Stimulated activated naive CD8-positive, alpha-beta T cell treated with anti-CD3 and anti-CD28 coated beads, Interleukin-15, amount 100 ng/mL, for 72 hours (primary cell): ENCODE measurements at regions not wholly inside any gene's neighbourhood (a gene's known extent, or its start where the extent isn't known, plus 50 kb on each side); places are given as distances from the start of the nearest gene placed in this dataset.

Source experiments
- ATAC-seq: fragments of 150-1000 bp; cut with Tn5 transposase; 2 replicates; pipeline ENCODE4 v1.10.0; 2021; ENCODE audit warnings: mild to moderate bottlenecking, moderate library complexity
- DNase-seq, 2 donors: peaks; one replicate each; pipeline ENCODE4 v3.0.0; 2021 to 2022
- H3K27ac Mint-ChIP-seq, 2 donors: one replicate each; pipeline ENCODE4 v1.8.0; 2022; ENCODE audit warnings: mild to moderate bottlenecking in 2 of 2, mixed read lengths in 2 of 2, moderate library complexity in 2 of 2
- H3K27me3 Mint-ChIP-seq: one replicate; pipeline ENCODE4 v1.8.0; 2022; ENCODE audit warnings: mixed read lengths
- H3K4me1 Mint-ChIP-seq: one replicate; pipeline ENCODE4 v1.8.0; 2022; ENCODE audit warnings: mild to moderate bottlenecking, mixed read lengths
- H3K4me3 Mint-ChIP-seq, 2 donors: one replicate each; pipeline ENCODE4 v1.8.0; 2022; ENCODE audit warnings: mild to moderate bottlenecking in 2 of 2, mixed read lengths in 2 of 2, moderate library complexity in 1 of 2
- H3K9me3 Mint-ChIP-seq, 2 donors: one replicate each; pipeline ENCODE4 v1.8.0; 2022; ENCODE audit warnings: mixed read lengths in 2 of 2

- no peaks in the 10 kb centered on the region for H3K27me3 Mint-ChIP-seq
- no peak overlapping the region for H3K4me3 Mint-ChIP-seq
- DNase-seq = no peak
- H3K27ac Mint-ChIP-seq = peak overlapping the region in 1 of 2 donors; percentile 28
- no peaks in the 10 kb centered on the region for H3K4me1 Mint-ChIP-seq
- H3K9me3 Mint-ChIP-seq = peaks cover 9 to 18% of the 10 kb centered on the region in 2 donors
- no peak for ATAC-seq
Measured at GRCh38 chr2:236981701-236982485, 103.8 kb upstream of the COPS8 start.

- Mint-ChIP-seq H3K4me1 (no peaks in the 10 kb centered on the region), H3K9me3 (peaks cover 9 to 24% of the 10 kb centered on the region in 2 donors), H3K27ac (no peak overlapping the region), H3K27me3 (no peaks in the 10 kb centered on the region), H3K4me3 (no peak overlapping the region)
- DNase-seq (no peak), ATAC-seq (no peak)
Measured at GRCh38 chr2:236982693-236983455, 102.8 kb upstream of the COPS8 start.

GRCh38 chr2:236984046-236984445 is 101.6 kb upstream of the COPS8 start:
- no peak overlapping the region for H3K4me3 Mint-ChIP-seq
- H3K27ac Mint-ChIP-seq = no peak overlapping the region
- DNase-seq = no peak
- H3K9me3 Mint-ChIP-seq = peaks cover 9 to 24% of the 10 kb centered on the region in 2 donors
- peaks cover 9% of the 10 kb centered on the region for H3K27me3 Mint-ChIP-seq
- no peak for ATAC-seq
- no peaks in the 10 kb centered on the region for H3K4me1 Mint-ChIP-seq

GRCh38 chr2:236985761-236986339 is 99.8 kb upstream of the COPS8 start:
- no peak for ATAC-seq
- Mint-ChIP-seq H3K9me3 (peaks cover 9 to 24% of the 10 kb centered on the region in 2 donors), H3K4me3 (no peak overlapping the region), H3K27ac (no peak overlapping the region), H3K27me3 (peaks cover 14% of the 10 kb centered on the region), H3K4me1 (no peaks in the 10 kb centered on the region)
- no peak for DNase-seq

GRCh38 chr2:236986524-236987330 is 99.0 kb upstream of the COPS8 start:
- no peaks in the 10 kb centered on the region for H3K4me1 Mint-ChIP-seq
- peaks cover 18% of the 10 kb centered on the region for H3K27me3 Mint-ChIP-seq
- H3K4me3 Mint-ChIP-seq = no peak overlapping the region
- H3K27ac Mint-ChIP-seq = no peak overlapping the region
- ATAC-seq = no peak
- DNase-seq = no peak
- peaks cover 9 to 24% of the 10 kb centered on the region in 2 donors for H3K9me3 Mint-ChIP-seq

GRCh38 chr2:236988216-236988615 is 97.5 kb upstream of the COPS8 start:
- no peak overlapping the region for H3K4me3 Mint-ChIP-seq
- peaks cover 4 to 14% of the 10 kb centered on the region in 2 donors for H3K9me3 Mint-ChIP-seq
- ATAC-seq = no peak
- H3K4me1 Mint-ChIP-seq = no peaks in the 10 kb centered on the region
- H3K27me3 Mint-ChIP-seq = peaks cover 27% of the 10 kb centered on the region
- no peak overlapping the region for H3K27ac Mint-ChIP-seq
- DNase-seq = no peak

GRCh38 chr2:236988690-236989624 is 96.7 kb upstream of the COPS8 start:
- Mint-ChIP-seq H3K27ac (no peak overlapping the region), H3K4me1 (no peaks in the 10 kb centered on the region), H3K9me3 (peaks cover 0 to 14% of the 10 kb centered on the region in 2 donors), H3K4me3 (no peak overlapping the region), H3K27me3 (peaks cover 27% of the 10 kb centered on the region)
- ATAC-seq (no peak), DNase-seq (no peak)

GRCh38 chr2:236990552-236990951 is 95.1 kb upstream of the COPS8 start:
- Mint-ChIP-seq H3K27me3 (peaks cover 37% of the 10 kb centered on the region), H3K4me3 (no peak overlapping the region)

GRCh38 chr2:236991874-236992273 is 93.8 kb upstream of the COPS8 start:
- DNase-seq (no peak), ATAC-seq (no peak)
- H3K27me3 Mint-ChIP-seq = peaks cover 46% of the 10 kb centered on the region
- no peak overlapping the region for H3K27ac Mint-ChIP-seq
- no peak overlapping the region for H3K4me3 Mint-ChIP-seq
- H3K9me3 Mint-ChIP-seq = peaks cover 0 to 6% of the 10 kb centered on the region in 2 donors
- H3K4me1 Mint-ChIP-seq = no peaks in the 10 kb centered on the region

More at GRCh38 chr2:236990552-236990951, 95.1 kb upstream of the COPS8 start:
- H3K4me1 Mint-ChIP-seq = no peaks in the 10 kb centered on the region
- no peak overlapping the region for H3K27ac Mint-ChIP-seq
- peaks cover 0 to 6% of the 10 kb centered on the region in 2 donors for H3K9me3 Mint-ChIP-seq
- DNase-seq = no peak
- no peak for ATAC-seq

GRCh38 chr2:236993286-236993685 is 92.4 kb upstream of the COPS8 start:
- no peak for DNase-seq
- peaks cover 45% of the 10 kb centered on the region for H3K27me3 Mint-ChIP-seq
- H3K4me3 Mint-ChIP-seq = no peak overlapping the region
- no peaks in the 10 kb centered on the region for H3K4me1 Mint-ChIP-seq
- no peaks in the 10 kb centered on the region for H3K9me3 Mint-ChIP-seq
- ATAC-seq = no peak
- no peak overlapping the region for H3K27ac Mint-ChIP-seq

- DNase-seq (no peak), ATAC-seq (no peak)
- Mint-ChIP-seq H3K27ac (no peak overlapping the region), H3K4me1 (no peaks in the 10 kb centered on the region), H3K9me3 (no peaks in the 10 kb centered on the region), H3K4me3 (no peak overlapping the region), H3K27me3 (peaks cover 34% of the 10 kb centered on the region)
Measured at GRCh38 chr2:236994361-236994760, 91.3 kb upstream of the COPS8 start.

GRCh38 chr2:236997069-236997715 is 88.5 kb upstream of the COPS8 start:
- DNase-seq = no peak
- H3K27ac Mint-ChIP-seq = no peak overlapping the region
- H3K27me3 Mint-ChIP-seq = peaks cover 24% of the 10 kb centered on the region
- no peaks in the 10 kb centered on the region for H3K9me3 Mint-ChIP-seq
- no peak overlapping the region for H3K4me3 Mint-ChIP-seq
- H3K4me1 Mint-ChIP-seq = no peaks in the 10 kb centered on the region
- ATAC-seq = no peak

- DNase-seq = no peak
- Mint-ChIP-seq H3K4me3 (no peak overlapping the region), H3K27ac (no peak overlapping the region), H3K4me1 (no peaks in the 10 kb centered on the region), H3K9me3 (no peaks in the 10 kb centered on the region), H3K27me3 (peaks cover 20% of the 10 kb centered on the region)
- no peak for ATAC-seq
Measured at GRCh38 chr2:236998236-236998635, 87.5 kb upstream of the COPS8 start.

GRCh38 chr2:236998758-236999157 is 86.9 kb upstream of the COPS8 start:
- ATAC-seq (no peak), DNase-seq (no peak)
- Mint-ChIP-seq H3K9me3 (no peaks in the 10 kb centered on the region), H3K27ac (no peak overlapping the region), H3K27me3 (peaks cover 20% of the 10 kb centered on the region), H3K4me1 (no peaks in the 10 kb centered on the region), H3K4me3 (no peak overlapping the region)
